Nephron progenitor cell (in vitro differentiated cells): ENCODE measurements at regions not wholly inside any gene's neighbourhood (a gene's known extent, or its start where the extent isn't known, plus 50 kb on each side); places are given as distances from the start of the nearest gene placed in this dataset.

ENCODE experiments used
- DNase-seq: peaks from one replicate; pipeline ENCODE4 v3.0.0; 2021
- H3K27ac Mint-ChIP-seq: 2 replicates; pipeline ENCODE4 v1.8.0; 2021; ENCODE audit warnings: mild to moderate bottlenecking, moderate library complexity, mixed read lengths
- H3K27me3 Mint-ChIP-seq: 2 replicates; pipeline ENCODE4 v1.8.0; 2021; ENCODE audit warnings: mild to moderate bottlenecking, low read depth, mixed read lengths; ENCODE audit not compliant: poor library complexity
- H3K36me3 Mint-ChIP-seq: 2 replicates; pipeline ENCODE4 v1.8.0; 2021; ENCODE audit warnings: low read depth, mixed read lengths
- H3K4me1 Mint-ChIP-seq: 2 replicates; pipeline ENCODE4 v1.8.0; 2021; ENCODE audit warnings: mixed read lengths
- H3K4me3 Mint-ChIP-seq: 2 replicates; pipeline ENCODE4 v1.8.0; 2021; ENCODE audit warnings: mild to moderate bottlenecking, moderate library complexity, mixed read lengths
- H3K9me3 Mint-ChIP-seq: 2 replicates; pipeline ENCODE4 v1.8.0; 2021; ENCODE audit warnings: mild to moderate bottlenecking, moderate library complexity, mixed read lengths
- TF ChIP-seq, protein P1 (sequence below): fragments of 200-600 bp; sonication (generic); IDR thresholded peaks from 2 replicates; pipeline ENCODE4 v1.5.0; 2021; ENCODE audit warnings: antibody characterized with exemption

DNA sequence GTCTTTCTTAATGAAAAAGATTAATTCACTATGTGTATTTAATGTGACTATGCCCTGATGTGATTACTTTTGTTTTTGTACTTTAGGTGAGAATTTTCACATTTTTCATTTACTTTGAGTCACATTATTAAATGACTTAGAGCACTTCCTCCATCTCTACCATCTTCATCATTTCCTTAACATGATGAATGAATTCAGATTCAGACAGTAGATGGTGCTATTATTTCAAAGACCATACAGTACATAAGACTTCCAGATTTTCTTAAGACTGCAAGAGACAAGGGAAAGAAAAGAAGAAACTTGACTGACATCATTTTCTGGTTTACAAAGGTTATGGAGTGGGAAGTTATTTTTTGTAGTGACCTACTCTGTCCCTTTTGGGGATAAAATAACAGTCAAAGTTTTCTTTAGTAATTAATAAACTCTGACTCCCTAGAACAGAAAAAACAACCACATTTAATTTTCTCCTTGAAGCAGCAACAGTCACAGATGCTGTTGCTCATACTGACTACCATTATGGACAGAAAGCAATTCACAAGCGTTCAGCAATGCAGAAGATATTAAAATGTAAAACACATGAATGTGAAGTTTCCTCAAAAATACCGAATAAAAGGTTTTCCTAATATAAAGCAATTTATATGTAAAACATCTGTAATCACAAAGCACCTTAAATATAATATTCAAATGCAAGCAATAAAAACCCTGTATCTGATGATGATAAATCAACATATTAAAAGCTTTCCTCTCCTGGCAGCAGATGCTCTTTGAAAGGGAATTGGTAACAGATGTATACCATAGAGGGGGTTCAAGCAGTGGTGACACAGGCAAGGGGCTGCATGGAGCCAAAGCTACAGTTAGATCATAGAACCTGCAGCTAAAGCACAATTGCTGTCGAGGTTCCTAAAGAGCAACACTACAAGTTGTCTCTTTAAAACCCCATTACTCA, 1010.9 kb upstream of the NXPH2 start:
- Mint-ChIP-seq H3K27ac (no peak overlapping the region), H3K27me3 (peaks cover 3% of the 10 kb centered on the region), H3K36me3 (no peaks in the 10 kb centered on the region), H3K4me1 (peaks cover 24% of the 10 kb centered on the region), H3K9me3 (no peaks in the 10 kb centered on the region), H3K4me3 (no peak overlapping the region)
- TF ChIP-seq, protein P1, sequence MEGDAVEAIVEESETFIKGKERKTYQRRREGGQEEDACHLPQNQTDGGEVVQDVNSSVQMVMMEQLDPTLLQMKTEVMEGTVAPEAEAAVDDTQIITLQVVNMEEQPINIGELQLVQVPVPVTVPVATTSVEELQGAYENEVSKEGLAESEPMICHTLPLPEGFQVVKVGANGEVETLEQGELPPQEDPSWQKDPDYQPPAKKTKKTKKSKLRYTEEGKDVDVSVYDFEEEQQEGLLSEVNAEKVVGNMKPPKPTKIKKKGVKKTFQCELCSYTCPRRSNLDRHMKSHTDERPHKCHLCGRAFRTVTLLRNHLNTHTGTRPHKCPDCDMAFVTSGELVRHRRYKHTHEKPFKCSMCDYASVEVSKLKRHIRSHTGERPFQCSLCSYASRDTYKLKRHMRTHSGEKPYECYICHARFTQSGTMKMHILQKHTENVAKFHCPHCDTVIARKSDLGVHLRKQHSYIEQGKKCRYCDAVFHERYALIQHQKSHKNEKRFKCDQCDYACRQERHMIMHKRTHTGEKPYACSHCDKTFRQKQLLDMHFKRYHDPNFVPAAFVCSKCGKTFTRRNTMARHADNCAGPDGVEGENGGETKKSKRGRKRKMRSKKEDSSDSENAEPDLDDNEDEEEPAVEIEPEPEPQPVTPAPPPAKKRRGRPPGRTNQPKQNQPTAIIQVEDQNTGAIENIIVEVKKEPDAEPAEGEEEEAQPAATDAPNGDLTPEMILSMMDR = no peak
- no peak for DNase-seq

- Mint-ChIP-seq H3K4me1 (peaks cover 24% of the 10 kb centered on the region), H3K9me3 (no peaks in the 10 kb centered on the region), H3K27ac (peak overlapping the region; percentile 58), H3K36me3 (no peaks in the 10 kb centered on the region), H3K4me3 (no peak overlapping the region), H3K27me3 (peaks cover 3% of the 10 kb centered on the region)
- no peak for DNase-seq
- TF ChIP-seq, protein P1 = no peak
Observed at GRCh38 chr2:139790136-139790535, 1009.9 kb upstream of the NXPH2 start.

DNA sequence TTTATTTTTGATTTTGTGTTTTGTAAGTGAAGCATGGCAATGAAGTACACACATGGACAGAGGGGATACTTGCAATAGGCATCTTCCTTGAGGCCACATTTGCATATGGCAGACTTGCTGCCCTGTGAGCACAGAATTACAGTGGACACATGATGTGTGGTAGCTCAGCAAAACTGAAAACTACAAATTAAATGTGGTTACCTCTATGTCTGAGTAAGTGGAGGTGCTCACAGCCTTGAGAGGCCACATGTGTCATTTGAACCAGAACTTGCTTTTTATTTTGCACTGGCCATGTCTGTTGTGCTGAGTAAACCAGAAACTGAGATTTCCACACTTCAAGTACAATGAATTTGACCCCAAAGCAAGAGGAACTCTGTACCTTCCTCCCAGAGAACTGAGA, 998.5 kb upstream of the NXPH2 start:
- peaks cover 2% of the 10 kb centered on the region for H3K27me3 Mint-ChIP-seq
- H3K9me3 Mint-ChIP-seq = no peaks in the 10 kb centered on the region
- no peaks in the 10 kb centered on the region for H3K36me3 Mint-ChIP-seq
- no peaks in the 10 kb centered on the region for H3K4me1 Mint-ChIP-seq
- TF ChIP-seq, protein P1 = no peak
- H3K27ac Mint-ChIP-seq = no peak overlapping the region
- DNase-seq = no peak
- no peak overlapping the region for H3K4me3 Mint-ChIP-seq

- Mint-ChIP-seq H3K27me3 (peaks cover 2% of the 10 kb centered on the region), H3K27ac (no peak overlapping the region), H3K4me1 (peaks cover 6% of the 10 kb centered on the region), H3K9me3 (no peaks in the 10 kb centered on the region), H3K36me3 (no peaks in the 10 kb centered on the region), H3K4me3 (no peak overlapping the region)
- DNase-seq = no peak
- TF ChIP-seq, protein P1 = no peak
Observed at GRCh38 chr2:139773720-139774277, 993.6 kb upstream of the NXPH2 start.

GRCh38 chr2:139769633-139770032, 989.4 kb upstream of the NXPH2 start:
- Mint-ChIP-seq H3K27me3 (no peaks in the 10 kb centered on the region), H3K4me3 (no peak overlapping the region), H3K27ac (no peak overlapping the region), H3K36me3 (no peaks in the 10 kb centered on the region), H3K9me3 (no peaks in the 10 kb centered on the region), H3K4me1 (peaks cover 26% of the 10 kb centered on the region)
- no peak for DNase-seq
- TF ChIP-seq, protein P1 = no peak
